ENCODE measurements at regions not wholly inside any gene's neighbourhood (a gene's known extent, or its start where the extent isn't known, plus 50 kb on each side); places are given as distances from the start of the nearest gene placed in this dataset.

DNA sequence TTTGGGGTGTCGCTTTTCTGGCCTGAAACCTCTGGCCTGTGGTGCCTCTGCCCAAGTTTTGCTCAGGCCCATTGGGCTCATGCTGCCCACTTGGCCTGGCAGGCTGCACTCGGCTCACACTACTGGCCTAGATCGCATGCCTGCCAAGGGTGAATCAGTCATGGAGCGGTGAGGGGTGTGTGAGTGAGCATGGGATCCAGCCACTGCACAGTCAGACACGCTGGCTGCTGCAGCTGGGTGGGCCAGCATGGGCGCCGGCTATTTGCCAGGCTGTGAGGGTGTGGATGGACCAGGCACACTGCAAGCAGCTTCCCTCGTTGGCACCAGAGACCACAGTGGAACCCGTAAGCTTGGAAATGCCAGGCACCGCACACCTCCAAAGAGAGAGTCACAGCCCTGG is 145.4 kb upstream of the CNR1 start:
- DNase-seq, result no peak

- DNase-seq, result no peak
These were observed 138.4 kb upstream of the CNR1 start for GRCh38 chr6:88304520-88304919.

DNA sequence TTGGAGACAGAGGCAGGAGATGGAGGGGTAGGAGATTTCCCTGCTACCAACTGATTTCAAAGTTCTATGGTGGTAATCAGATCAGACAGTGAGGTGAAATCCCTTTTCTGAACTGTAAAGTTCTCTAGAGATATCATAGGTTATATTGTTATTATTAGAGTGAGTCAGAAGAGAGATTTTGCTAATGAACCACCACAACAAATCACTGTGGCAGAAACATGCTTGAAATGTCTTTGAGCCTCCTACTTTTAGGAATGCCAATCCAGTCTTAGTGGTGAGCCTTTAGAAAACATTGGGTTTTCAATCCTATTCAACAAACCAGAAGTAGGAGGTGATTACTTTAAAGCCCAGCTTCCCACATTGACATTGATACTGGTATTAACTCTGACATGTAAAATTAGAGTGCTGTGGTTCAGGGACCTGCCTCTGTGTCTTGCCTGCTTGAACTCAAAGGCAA is 136.7 kb upstream of the CNR1 start:
- no peak for DNase-seq

DNA sequence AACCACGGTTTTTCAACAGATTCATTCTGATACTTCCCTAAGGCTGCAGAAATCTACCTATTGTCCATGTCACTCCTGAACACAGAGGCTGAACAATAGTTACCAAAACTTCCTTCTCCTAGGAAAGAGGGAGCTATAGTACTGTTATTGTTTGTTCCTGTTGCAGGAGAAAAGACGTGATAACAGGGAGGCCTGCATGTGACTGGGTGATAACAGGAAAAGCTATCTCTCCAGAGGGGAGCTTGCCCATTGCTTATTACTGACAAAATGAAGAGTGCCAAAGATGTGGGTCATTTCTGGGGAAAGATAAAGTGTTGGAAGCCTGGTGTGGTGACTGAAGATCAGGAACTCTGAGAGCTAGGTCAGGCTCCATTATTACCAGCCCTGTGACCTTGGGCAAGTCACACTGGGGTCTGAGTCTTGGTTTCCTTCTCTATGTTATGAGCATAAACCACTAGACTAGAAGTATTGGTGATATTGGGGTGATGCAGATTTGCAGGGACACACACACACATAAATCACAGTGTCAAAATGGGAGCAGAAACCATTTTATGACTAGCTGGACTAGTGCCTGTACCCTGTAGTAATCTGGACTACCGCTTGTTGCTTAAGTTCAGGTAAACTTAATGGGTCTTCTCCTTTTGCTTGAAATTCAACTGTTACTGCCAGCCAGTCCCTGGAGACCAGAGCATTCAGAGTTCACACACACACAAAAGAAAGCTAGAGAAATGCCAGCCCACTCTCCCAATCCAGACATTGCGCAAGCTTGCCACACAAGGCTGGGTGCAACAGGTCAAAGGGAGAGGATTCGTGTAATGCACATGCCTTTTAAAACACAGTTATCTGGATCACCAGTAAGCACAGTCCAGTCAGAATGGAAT is 136.0 kb upstream of the CNR1 start:
- no peak for DNase-seq

DNA sequence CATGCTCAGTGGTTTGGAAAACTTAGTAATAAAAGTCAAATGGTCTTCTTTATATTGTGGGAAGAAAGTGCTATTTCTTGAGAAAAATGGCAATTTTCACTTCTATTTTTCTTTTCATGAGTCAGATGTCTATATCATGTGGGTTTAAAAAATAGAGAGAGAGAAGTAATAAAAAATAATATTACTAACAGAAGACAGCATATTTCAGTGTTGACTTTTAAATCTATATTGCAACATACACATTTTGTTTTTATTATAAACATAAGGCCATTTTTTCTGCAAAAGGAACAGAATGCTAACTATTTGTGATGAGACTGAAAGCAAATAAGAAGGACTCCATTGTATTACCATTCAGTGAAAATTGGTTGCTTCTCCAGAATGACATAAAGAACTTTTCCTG is 135.1 kb upstream of the CNR1 start:
- no peak for DNase-seq

- no peak for DNase-seq
These were observed 132.1 kb upstream of the CNR1 start for GRCh38 chr6:88298066-88298845.

GRCh38 chr6:88296694-88297093 is 130.5 kb upstream of the CNR1 start:
- DNase-seq, result no peak

- no peak for DNase-seq
These were observed 129.5 kb upstream of the CNR1 start for GRCh38 chr6:88295663-88296062.

- no peak for DNase-seq
These were observed 128.6 kb upstream of the CNR1 start for GRCh38 chr6:88294702-88295101.

GRCh38 chr6:88290411-88290810 is 124.3 kb upstream of the CNR1 start:
- peak in 2 of 4 experiments; percentile 25 to 58 for DNase-seq

DNA sequence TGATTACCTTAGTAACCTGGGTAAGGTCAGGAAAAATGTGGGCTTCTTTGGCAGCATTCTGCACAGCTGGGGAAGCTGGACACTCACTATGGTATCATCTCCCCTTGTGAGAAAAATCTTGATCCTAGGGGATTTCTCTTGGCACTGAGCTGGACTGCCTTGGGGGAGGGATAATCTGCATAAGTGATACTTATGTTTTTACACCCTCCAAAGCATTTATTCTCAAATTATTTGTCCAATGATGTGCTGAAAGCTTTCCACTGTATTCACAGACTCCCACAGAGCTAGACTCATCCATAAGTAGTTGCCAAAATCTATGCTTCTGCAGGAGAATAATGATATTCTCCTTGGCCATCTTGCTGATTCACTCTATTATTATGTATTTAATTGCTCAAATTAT is 121.5 kb upstream of the CNR1 start:
- no peak for DNase-seq

GRCh38 chr6:88276331-88276730 is 110.2 kb upstream of the CNR1 start:
- DNase-seq, result no peak

DNA sequence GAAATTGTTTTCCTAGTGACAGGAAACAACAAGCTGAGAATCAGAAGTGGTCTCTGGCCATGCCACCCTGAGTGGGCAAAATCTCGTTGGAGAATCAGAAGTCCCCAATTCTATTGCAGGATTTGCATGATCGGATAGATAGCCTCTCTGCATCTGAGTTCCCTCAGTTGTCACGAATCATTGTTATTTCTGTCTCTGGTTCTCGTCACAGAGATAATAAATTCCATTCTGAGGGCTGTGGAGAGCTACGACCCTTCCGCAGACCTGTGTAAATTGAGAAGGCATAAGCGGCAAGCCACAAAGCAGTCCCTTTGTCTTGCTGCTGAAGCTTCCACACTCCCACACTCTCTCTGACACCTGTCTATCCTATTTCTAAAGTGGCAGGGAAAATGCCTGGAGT is 102.4 kb upstream of the CNR1 start:
- no peak for DNase-seq

DNA sequence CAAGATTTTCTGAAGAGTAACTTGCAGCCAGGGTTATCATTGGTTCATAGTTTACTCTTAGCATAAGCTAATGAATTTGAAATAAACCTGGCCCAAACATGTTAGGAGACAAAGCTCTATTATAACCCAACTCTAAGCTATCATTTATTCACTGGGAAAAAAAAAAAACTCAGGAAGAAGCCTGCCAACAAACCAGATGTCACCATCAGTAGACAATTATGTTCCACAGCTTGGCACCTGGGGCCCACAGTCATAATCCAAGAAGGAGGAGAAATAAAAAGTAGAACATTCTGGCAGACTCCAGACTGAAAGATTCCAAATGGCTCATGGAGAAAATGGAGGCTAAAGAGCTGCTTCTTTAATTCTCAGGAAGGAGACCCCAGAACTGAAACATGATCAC is 100.0 kb upstream of the CNR1 start:
- DNase-seq, result no peak

GRCh38 chr6:88263591-88263990 is 97.4 kb upstream of the CNR1 start:
- DNase-seq, result peak; percentile 16 to 34 (median 26)

GRCh38 chr6:88262332-88262731 is 96.2 kb upstream of the CNR1 start:
- peak; percentile 44 to 72 (median 64) for DNase-seq

DNA sequence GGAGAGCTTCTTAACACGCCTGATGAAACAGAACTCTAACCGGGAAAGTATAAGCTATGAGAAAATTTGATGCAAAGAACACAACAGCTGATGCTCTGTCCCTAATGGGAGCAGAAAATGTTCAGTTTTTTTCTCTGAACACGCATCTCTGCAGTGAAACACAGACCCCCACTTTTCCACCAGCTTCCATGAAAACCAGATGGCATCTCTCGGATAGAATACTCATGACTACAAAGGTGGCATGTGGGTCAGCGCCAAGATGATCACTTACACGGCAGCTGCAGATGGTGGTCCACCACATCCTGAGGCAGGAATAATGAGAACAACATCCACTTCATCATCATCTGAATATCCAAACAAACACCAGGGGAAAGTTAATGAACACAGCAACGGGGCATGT is 85.2 kb upstream of the CNR1 start:
- no peak for DNase-seq

DNA sequence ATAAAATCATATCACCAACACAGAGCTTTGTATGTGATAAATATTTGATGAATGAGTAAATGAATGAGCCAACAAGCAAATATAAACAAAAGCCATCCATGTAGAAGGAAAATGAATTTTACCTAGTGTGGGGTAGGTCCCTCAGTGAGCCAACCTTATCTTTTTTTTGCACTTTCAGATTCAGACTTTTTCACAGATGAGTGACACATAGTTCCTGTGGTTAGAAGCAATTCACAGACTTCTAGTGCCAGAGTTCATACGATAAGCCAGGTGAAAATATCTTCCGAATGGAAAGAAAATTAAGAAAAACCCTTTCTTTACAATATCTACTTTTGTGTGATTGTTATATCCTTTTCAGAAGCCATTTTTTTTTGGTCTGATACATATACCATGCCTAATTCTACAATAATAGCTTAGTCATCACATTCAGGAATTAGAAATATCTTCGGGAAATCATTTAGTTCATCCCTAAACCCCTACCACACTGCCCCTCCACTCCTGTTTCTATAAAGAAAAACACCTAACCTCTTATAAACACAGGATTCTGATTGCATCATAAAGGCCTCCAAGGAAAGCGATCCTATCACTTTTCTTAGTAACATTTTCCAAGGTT is 82.7 kb upstream of the CNR1 start:
- no peak for DNase-seq

GRCh38 chr6:88246654-88247053 is 80.5 kb upstream of the CNR1 start:
- no peak for DNase-seq

GRCh38 chr6:88244721-88245120 is 78.6 kb upstream of the CNR1 start:
- no peak for DNase-seq

GRCh38 chr6:88238901-88239300 is 72.8 kb upstream of the CNR1 start:
- no peak for DNase-seq

- DNase-seq, result peak; percentile 19 to 53 (median 47)
These were observed 71.9 kb upstream of the CNR1 start for GRCh38 chr6:88238065-88238464.

DNA sequence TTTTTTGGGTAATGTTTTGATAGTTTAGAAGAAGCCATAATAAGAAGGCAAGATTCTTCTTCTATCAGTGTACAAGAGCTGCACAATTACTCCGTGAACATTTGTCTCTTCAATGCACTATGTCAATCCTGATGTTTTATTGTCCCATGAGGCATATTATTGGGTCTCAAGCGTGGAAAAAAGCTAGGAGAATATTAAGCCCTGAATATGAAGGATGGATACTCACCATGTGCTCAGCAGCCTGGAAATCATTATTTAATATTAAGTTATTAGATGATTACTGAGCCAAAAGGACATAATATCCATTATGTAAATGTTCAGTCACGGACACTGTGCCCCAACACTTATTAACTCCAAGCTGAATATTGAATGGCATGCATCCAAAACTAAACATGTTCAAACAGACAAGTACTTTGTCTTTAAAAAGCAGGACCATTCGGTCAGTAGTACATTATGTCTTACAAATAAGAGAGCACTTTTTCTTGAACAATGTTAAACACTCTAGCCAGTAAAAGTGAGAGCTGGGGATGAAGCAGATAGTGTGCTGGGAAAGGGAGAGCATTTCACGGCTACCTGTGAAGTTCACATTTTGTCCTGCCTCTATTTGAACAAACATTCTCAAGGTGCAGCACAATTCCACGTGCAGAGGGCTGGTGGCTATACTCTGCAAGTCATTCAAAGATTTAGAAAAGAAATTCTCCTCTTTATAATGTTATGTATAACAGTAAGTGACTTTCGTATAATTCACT is 70.6 kb upstream of the CNR1 start:
- no peak for DNase-seq

Data from suppressor macrophage (primary cell).